ENCODE measurements at regions not wholly inside any gene's neighbourhood (a gene's known extent, or its start where the extent isn't known, plus 50 kb on each side); places are given as distances from the start of the nearest gene placed in this dataset.

DNA sequence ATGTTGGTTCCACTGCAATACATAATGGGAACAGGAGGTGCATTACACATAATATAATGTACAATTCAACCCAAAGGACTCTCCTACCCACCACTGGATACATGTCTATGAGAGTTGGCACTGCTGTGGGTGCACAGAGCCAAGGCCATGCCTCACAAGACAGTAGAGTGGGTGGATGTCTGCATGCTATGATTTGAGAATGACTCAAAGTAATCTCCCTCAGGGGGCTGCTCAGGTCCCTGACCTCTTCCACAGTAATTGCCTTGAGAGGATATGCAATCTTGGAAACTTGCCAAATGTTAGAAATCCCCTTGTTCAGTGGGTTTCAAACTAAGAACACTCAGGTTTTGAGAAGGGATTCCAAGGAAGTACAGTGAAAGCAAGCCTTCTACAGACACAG is 79.0 kb downstream of the ANKEF1 start:
- TF ChIP-seq CTCF (conservative IDR thresholded peaks at IDR 0.05 in 1 of 2, IDR thresholded peaks at IDR 0.05 in 1 of 2; ENCODE audit: low read depth in 1 of 2, low read length in 2 of 2): no peak
- TF ChIP-seq EZH2 (IDR thresholded peaks at IDR 0.05; ENCODE audit: low read length, missing control alignments): no peak
